ENCODE measurements at regions not wholly inside any gene's neighbourhood (a gene's known extent, or its start where the extent isn't known, plus 50 kb on each side); places are given as distances from the start of the nearest gene placed in this dataset.

- H4K20me1 ChIP-seq (ENCODE audit: low read depth, low read length), result no peaks in the 10 kb centered on the region
Observed at GRCh38 chr4:132526652-132527051, 622.4 kb upstream of the PCDH10 start.

GRCh38 chr4:132527817-132528216, 621.3 kb upstream of the PCDH10 start:
- Histone ChIP-seq H3K4me3 (ENCODE audit: insufficient read depth, low read length, poor library complexity, severe bottlenecking) (no peak overlapping the region), H3K36me3 (ENCODE audit: low read length) (no peaks in the 10 kb centered on the region), H3K9me2 (replicated peaks; ENCODE audit: insufficient read depth, low read length) (no peaks in the 10 kb centered on the region), H4K20me1 (ENCODE audit: low read depth, low read length) (no peaks in the 10 kb centered on the region), H3F3A (ENCODE audit: insufficient read depth) (no peaks in the 10 kb centered on the region), H3K9ac (ENCODE audit: low read length) (no peak overlapping the region), H3K9me3 (ENCODE audit: insufficient read depth, low read length) (no peaks in the 10 kb centered on the region), H3K27ac (ENCODE audit: low read depth, low read length) (no peak overlapping the region), H2AFZ (ENCODE audit: low read depth, low read length, severe bottlenecking) (no peak overlapping the region), H3K79me2 (ENCODE audit: insufficient read depth, low read length) (no peaks in the 10 kb centered on the region), H3K4me2 (ENCODE audit: low read depth, low read length, poor library complexity, severe bottlenecking) (no peak overlapping the region), H3K27me3 (ENCODE audit: low read length) (no peaks in the 10 kb centered on the region)
- no peak for TF ChIP-seq CTCF (IDR thresholded peaks at IDR 0.05; ENCODE audit: insufficient read depth, low read length, poor library complexity, severe bottlenecking)
- TF ChIP-seq EZH2phosphoT487 (conservative IDR thresholded peaks at IDR 0.05; ENCODE audit: low read length), result no peak

More at GRCh38 chr4:132526652-132527051, 622.4 kb upstream of the PCDH10 start:
- Histone ChIP-seq H3K79me2 (ENCODE audit: insufficient read depth, low read length) (no peaks in the 10 kb centered on the region), H3K4me3 (ENCODE audit: insufficient read depth, low read length, poor library complexity, severe bottlenecking) (no peak overlapping the region), H3K27me3 (ENCODE audit: low read length) (no peaks in the 10 kb centered on the region), H3K9ac (ENCODE audit: low read length) (no peak overlapping the region), H3K4me2 (ENCODE audit: low read depth, low read length, poor library complexity, severe bottlenecking) (no peak overlapping the region), H3F3A (ENCODE audit: insufficient read depth) (no peaks in the 10 kb centered on the region), H2AFZ (ENCODE audit: low read depth, low read length, severe bottlenecking) (no peak overlapping the region), H3K9me3 (ENCODE audit: insufficient read depth, low read length) (no peaks in the 10 kb centered on the region), H3K9me2 (replicated peaks; ENCODE audit: insufficient read depth, low read length) (no peaks in the 10 kb centered on the region), H3K27ac (ENCODE audit: low read depth, low read length) (no peak overlapping the region), H3K36me3 (ENCODE audit: low read length) (no peaks in the 10 kb centered on the region)
- TF ChIP-seq EZH2phosphoT487 (conservative IDR thresholded peaks at IDR 0.05; ENCODE audit: low read length), result no peak
- no peak for TF ChIP-seq CTCF (IDR thresholded peaks at IDR 0.05; ENCODE audit: insufficient read depth, low read length, poor library complexity, severe bottlenecking)

DNA sequence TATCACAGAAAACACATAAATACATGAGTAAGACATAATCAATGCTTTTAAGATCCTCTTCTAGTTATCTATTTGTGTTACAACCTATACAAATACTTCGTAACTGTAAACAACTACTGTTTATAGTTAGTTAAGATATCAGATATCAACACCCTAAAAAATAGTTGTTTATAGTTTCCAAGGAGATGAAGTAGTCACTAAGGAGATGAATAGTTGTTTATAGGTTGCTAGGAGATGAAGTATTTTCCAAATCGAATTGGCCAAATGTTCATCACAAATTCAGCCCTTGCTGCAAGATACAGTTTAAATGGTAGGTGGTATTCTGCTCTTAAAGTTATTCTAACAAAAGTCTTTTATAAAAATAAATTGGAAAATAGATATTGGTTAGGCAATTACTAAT, 618.2 kb upstream of the PCDH10 start:
- Histone ChIP-seq H3K4me2 (ENCODE audit: low read depth, low read length, poor library complexity, severe bottlenecking) (no peak overlapping the region), H3K79me2 (ENCODE audit: insufficient read depth, low read length) (no peaks in the 10 kb centered on the region), H3K27me3 (ENCODE audit: low read length) (no peaks in the 10 kb centered on the region), H3K9me2 (replicated peaks; ENCODE audit: insufficient read depth, low read length) (no peaks in the 10 kb centered on the region), H3K27ac (ENCODE audit: low read depth, low read length) (no peak overlapping the region), H3K4me3 (ENCODE audit: insufficient read depth, low read length, poor library complexity, severe bottlenecking) (no peak overlapping the region), H3K36me3 (ENCODE audit: low read length) (no peaks in the 10 kb centered on the region), H2AFZ (ENCODE audit: low read depth, low read length, severe bottlenecking) (no peak overlapping the region), H4K20me1 (ENCODE audit: low read depth, low read length) (no peaks in the 10 kb centered on the region), H3F3A (ENCODE audit: insufficient read depth) (no peaks in the 10 kb centered on the region), H3K9me3 (ENCODE audit: insufficient read depth, low read length) (no peaks in the 10 kb centered on the region), H3K9ac (ENCODE audit: low read length) (no peak overlapping the region)
- no peak for TF ChIP-seq EZH2phosphoT487 (conservative IDR thresholded peaks at IDR 0.05; ENCODE audit: low read length)
- no peak for TF ChIP-seq CTCF (IDR thresholded peaks at IDR 0.05; ENCODE audit: insufficient read depth, low read length, poor library complexity, severe bottlenecking)

Data from SU-DHL-6 (cell line).